ENCODE measurements at regions not wholly inside any gene's neighbourhood (a gene's known extent, or its start where the extent isn't known, plus 50 kb on each side); places are given as distances from the start of the nearest gene placed in this dataset.

GRCh38 chr1:209015092-209015491 is 568.4 kb upstream of the CAMK1G start:
- TF ChIP-seq CTCF (conservative IDR thresholded peaks at IDR 0.05; ENCODE audit: low read depth, low read length), result no peak
- DNase-seq (ENCODE audit: low read depth), result no peak

GRCh38 chr1:209021622-209022021 is 561.9 kb upstream of the CAMK1G start:
- no peak for TF ChIP-seq CTCF (conservative IDR thresholded peaks at IDR 0.05; ENCODE audit: low read depth, low read length)

More at GRCh38 chr1:209015092-209015491, 568.4 kb upstream of the CAMK1G start:
- H3K4me3 ChIP-seq (ENCODE audit: low read depth, low read length), result no peak overlapping the region

GRCh38 chr1:209023790-209024189 is 559.7 kb upstream of the CAMK1G start:
- no peak for TF ChIP-seq CTCF (conservative IDR thresholded peaks at IDR 0.05; ENCODE audit: low read depth, low read length)
- H3K4me3 ChIP-seq (ENCODE audit: low read depth, low read length), result no peak overlapping the region
- no peak for DNase-seq (ENCODE audit: low read depth)

More at GRCh38 chr1:209021622-209022021, 561.9 kb upstream of the CAMK1G start:
- DNase-seq (ENCODE audit: low read depth), result no peak
- H3K4me3 ChIP-seq (ENCODE audit: low read depth, low read length), result no peak overlapping the region

- peak; percentile 57 for TF ChIP-seq CTCF (conservative IDR thresholded peaks at IDR 0.05; ENCODE audit: low read depth, low read length)
- DNase-seq (ENCODE audit: low read depth), result no peak
- no peak overlapping the region for H3K4me3 ChIP-seq (ENCODE audit: low read depth, low read length)
Observed at GRCh38 chr1:209029737-209030136, 553.8 kb upstream of the CAMK1G start.

GRCh38 chr1:209030454-209031167 is 552.9 kb upstream of the CAMK1G start:
- TF ChIP-seq CTCF (conservative IDR thresholded peaks at IDR 0.05; ENCODE audit: low read depth, low read length), result no peak
- no peak overlapping the region for H3K4me3 ChIP-seq (ENCODE audit: low read depth, low read length)
- DNase-seq (ENCODE audit: low read depth), result no peak

- TF ChIP-seq CTCF (conservative IDR thresholded peaks at IDR 0.05; ENCODE audit: low read depth, low read length), result no peak
- no peak overlapping the region for H3K4me3 ChIP-seq (ENCODE audit: low read depth, low read length)
- DNase-seq (ENCODE audit: low read depth), result no peak
Observed at GRCh38 chr1:209037064-209037463, 546.5 kb upstream of the CAMK1G start.

- DNase-seq (ENCODE audit: low read depth), result no peak
- no peak overlapping the region for H3K4me3 ChIP-seq (ENCODE audit: low read depth, low read length)
- no peak for TF ChIP-seq CTCF (conservative IDR thresholded peaks at IDR 0.05; ENCODE audit: low read depth, low read length)
Observed at GRCh38 chr1:209038316-209038715, 545.2 kb upstream of the CAMK1G start.
